D721Med (cell line): ENCODE measurements at regions not wholly inside any gene's neighbourhood (a gene's known extent, or its start where the extent isn't known, plus 50 kb on each side); places are given as distances from the start of the nearest gene placed in this dataset.
"Not testable (repeated sequence)": the region's sequence is repeated elsewhere in the genome, so short reads cannot be mapped to it uniquely, and the experiment has no call there.

Experiments used
- DNase-seq: peaks from one replicate; pipeline ENCODE4 v3.0.0; 2011; ENCODE audit warnings: low spot score; ENCODE audit not compliant: insufficient read length
- FAIRE-seq: peaks from 2 replicates; lab custom pipeline; 2011; peaks lifted over from hg19 to GRCh38; lab: Jason Lieb, UNC
- TF ChIP-seq, protein P1 (sequence below): IDR thresholded peaks from 2 replicates; pipeline ENCODE4 v1.5.1; 2012; ENCODE audit warnings: mild to moderate bottlenecking, control low read depth; ENCODE audit not compliant: insufficient read depth; ENCODE audit errors: missing control alignments

GRCh38 chr1:186762653-186763052, 66.1 kb upstream of the PLA2G4A start:
- TF ChIP-seq, protein P1, sequence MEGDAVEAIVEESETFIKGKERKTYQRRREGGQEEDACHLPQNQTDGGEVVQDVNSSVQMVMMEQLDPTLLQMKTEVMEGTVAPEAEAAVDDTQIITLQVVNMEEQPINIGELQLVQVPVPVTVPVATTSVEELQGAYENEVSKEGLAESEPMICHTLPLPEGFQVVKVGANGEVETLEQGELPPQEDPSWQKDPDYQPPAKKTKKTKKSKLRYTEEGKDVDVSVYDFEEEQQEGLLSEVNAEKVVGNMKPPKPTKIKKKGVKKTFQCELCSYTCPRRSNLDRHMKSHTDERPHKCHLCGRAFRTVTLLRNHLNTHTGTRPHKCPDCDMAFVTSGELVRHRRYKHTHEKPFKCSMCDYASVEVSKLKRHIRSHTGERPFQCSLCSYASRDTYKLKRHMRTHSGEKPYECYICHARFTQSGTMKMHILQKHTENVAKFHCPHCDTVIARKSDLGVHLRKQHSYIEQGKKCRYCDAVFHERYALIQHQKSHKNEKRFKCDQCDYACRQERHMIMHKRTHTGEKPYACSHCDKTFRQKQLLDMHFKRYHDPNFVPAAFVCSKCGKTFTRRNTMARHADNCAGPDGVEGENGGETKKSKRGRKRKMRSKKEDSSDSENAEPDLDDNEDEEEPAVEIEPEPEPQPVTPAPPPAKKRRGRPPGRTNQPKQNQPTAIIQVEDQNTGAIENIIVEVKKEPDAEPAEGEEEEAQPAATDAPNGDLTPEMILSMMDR = no peak
- DNase-seq = no peak
- no peak for FAIRE-seq

- TF ChIP-seq, protein P1 = no peak
- FAIRE-seq (no peak), DNase-seq (no peak)
Measured at GRCh38 chr1:186761358-186761757, 67.4 kb upstream of the PLA2G4A start.

DNA sequence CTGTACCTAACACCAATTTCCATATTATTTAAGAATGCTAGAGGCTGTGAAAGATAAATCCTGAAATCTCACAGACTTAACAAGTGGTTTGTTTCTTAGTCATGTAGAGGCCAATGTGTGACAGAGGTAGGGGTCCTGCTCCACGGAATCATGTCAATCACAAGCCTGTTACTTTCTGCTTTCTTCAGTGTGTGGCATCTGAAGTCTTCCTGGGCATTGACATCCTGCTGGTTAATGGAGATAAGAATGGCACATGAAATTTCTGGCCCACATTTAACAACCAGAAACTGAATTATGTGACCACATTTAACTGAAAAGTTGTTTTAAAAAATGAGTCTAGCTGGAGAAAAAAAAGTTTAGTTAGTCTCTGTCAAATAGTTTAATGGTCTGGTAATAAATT, 68.3 kb upstream of the PLA2G4A start:
- FAIRE-seq = no peak

DNA sequence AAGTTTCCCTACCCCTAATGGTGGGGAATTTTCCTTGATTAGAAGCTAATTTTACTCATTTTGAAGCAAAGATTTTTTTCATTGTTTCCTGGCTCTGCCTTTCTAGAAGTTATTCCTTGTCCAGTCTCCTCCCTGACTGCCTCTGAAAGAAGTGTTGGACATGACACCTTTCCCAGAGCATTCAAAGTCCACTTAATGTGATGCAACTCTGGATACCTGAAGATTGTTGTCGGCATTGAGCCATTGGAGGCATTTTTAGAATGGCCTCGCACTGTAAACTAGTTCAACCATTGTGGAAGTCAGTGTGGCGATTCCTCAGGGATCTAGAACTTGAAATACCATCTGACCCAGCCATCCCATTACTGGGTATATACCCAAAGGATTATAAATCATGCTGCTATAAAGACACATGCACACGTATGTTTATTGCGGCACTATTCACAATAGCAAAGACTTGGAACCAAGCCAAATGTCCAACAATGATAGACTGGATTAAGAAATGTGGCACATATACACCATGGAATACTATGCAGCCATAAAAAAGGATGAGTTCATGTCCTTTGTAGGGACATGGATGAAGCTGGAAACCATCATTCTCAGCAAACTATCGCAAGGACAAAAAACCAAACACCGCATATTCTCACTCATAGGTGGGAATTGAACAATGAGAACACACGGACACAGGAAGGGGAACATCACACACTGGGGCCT, 69.7 kb upstream of the PLA2G4A start:
- not testable (repeated sequence) for FAIRE-seq, DNase-seq

More for the DNA sequence above, 68.3 kb upstream of the PLA2G4A start:
- TF ChIP-seq, protein P1 = no peak
- no peak for DNase-seq

- DNase-seq = no peak
- TF ChIP-seq, protein P1 = no peak
- peak; percentile 60 for FAIRE-seq
Measured at GRCh38 chr1:186757851-186758250, 70.9 kb upstream of the PLA2G4A start.

GRCh38 chr1:186754542-186755145, 74.1 kb upstream of the PLA2G4A start:
- TF ChIP-seq, protein P1 = no peak

DNA sequence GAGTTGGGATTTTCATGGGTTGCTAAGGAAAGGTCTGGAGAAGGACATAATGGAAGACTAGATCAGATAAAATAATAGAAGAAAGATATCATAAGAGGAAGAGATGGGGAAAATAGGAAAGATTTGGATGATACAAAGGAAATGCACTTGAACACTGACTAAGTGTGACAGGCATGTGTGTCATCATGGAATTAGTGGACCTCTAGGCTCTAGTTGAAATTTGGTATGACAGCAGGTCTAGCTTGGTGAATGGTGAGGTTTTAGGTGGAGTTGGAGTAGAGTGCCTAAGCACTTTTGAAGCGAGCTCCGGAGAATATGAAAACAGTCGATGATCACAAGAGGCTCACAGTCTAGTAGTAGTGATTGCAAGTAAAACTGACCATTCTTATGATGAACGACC, 73.0 kb upstream of the PTGS2 start:
- DNase-seq (no peak), FAIRE-seq (no peak)
- TF ChIP-seq, protein P1 = no peak

More at GRCh38 chr1:186754542-186755145, 74.1 kb upstream of the PLA2G4A start:
- FAIRE-seq (peak; percentile 29), DNase-seq (no peak)
